ENCODE measurements at regions not wholly inside any gene's neighbourhood (a gene's known extent, or its start where the extent isn't known, plus 50 kb on each side); places are given as distances from the start of the nearest gene placed in this dataset.

DNA sequence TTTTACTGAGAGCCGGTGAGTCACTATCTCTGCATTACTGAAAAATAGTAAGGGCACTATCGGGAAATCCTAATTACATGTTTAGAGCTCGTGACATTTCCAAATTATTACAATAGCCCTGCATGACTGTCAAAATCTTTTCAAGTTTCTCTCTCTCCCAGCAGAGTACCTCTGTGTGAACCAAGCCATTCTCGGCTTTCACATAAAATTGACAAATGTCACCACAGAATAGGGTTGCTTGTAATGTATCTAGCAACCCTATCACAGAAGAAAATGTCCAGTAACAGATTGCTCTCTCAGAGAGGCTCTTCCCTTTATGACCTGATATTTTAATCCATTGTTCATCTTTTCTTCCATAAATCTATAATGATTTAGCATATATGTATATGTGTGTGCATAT, 144.8 kb upstream of the GNPDA2 start:
- no peaks in the 10 kb centered on the region for H3K27me3 ChIP-seq (ENCODE audit: control insufficient read depth, insufficient read depth, low read length)
- no peak overlapping the region for H3K4me2 ChIP-seq (ENCODE audit: extremely low read depth, insufficient read depth, low read length)
- no peaks in the 10 kb centered on the region for H3K36me3 ChIP-seq (ENCODE audit: control insufficient read depth, insufficient read depth, low read length)
- H2AFZ ChIP-seq (ENCODE audit: low read length) = no peak overlapping the region
- H3K9ac ChIP-seq (ENCODE audit: insufficient read depth, low read length) = no peak overlapping the region
- DNase-seq (ENCODE audit: low read depth in 2 of 2) = no peak
- no peaks in the 10 kb centered on the region for H4K20me1 ChIP-seq (ENCODE audit: control insufficient read depth, extremely low read depth, insufficient read depth, low read length)
- TF ChIP-seq, protein P1, sequence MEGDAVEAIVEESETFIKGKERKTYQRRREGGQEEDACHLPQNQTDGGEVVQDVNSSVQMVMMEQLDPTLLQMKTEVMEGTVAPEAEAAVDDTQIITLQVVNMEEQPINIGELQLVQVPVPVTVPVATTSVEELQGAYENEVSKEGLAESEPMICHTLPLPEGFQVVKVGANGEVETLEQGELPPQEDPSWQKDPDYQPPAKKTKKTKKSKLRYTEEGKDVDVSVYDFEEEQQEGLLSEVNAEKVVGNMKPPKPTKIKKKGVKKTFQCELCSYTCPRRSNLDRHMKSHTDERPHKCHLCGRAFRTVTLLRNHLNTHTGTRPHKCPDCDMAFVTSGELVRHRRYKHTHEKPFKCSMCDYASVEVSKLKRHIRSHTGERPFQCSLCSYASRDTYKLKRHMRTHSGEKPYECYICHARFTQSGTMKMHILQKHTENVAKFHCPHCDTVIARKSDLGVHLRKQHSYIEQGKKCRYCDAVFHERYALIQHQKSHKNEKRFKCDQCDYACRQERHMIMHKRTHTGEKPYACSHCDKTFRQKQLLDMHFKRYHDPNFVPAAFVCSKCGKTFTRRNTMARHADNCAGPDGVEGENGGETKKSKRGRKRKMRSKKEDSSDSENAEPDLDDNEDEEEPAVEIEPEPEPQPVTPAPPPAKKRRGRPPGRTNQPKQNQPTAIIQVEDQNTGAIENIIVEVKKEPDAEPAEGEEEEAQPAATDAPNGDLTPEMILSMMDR (conservative IDR thresholded peaks at IDR 0.05 in 1 of 2, IDR thresholded peaks at IDR 0.05 in 1 of 2; ENCODE audit: low read depth in 1 of 2, low read length in 2 of 2) = no peak
- no peak for TF ChIP-seq EZH2 (IDR thresholded peaks at IDR 0.05; ENCODE audit: low read length, missing control alignments)
- H3K4me3 ChIP-seq (replicated peaks in 1 of 4; ENCODE audit: control extremely low read depth in 1 of 4, insufficient read depth in 1 of 4, low read depth in 3 of 4, low read length in 4 of 4) = no peak overlapping the region
- no peaks in the 10 kb centered on the region for H3K9me3 ChIP-seq (ENCODE audit: control insufficient read depth, insufficient read depth, low read depth, low read length)
- H3K4me1 ChIP-seq (ENCODE audit: control insufficient read depth, extremely low read depth, insufficient read depth, low read length) = no peaks in the 10 kb centered on the region
- H3K79me2 ChIP-seq (ENCODE audit: control insufficient read depth, insufficient read depth, low read length) = no peaks in the 10 kb centered on the region
- no peak overlapping the region for H3K27ac ChIP-seq (ENCODE audit: insufficient read depth, low read length)

DNA sequence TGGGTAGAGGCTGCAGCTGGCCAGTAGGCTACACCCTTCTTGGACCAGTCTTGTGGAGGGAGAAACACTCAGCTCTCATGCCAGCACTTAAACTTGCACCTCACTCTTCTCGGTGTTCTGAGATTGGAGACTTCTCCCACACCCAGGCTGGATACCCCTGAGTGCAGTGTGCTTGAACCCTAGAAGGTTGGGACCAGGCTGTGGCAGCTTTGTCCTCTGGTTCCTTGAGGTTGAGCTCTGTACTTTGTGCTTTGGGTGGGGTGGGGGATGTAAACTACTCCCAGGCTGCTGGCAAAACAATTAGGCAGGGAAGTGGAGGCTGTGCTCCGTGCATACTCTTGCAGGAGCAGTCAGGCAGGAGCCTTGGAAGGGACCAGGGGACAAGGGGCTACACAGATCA, 143.6 kb upstream of the GNPDA2 start:
- no peak overlapping the region for H3K9ac ChIP-seq (ENCODE audit: insufficient read depth, low read length)
- H3K79me2 ChIP-seq (ENCODE audit: control insufficient read depth, insufficient read depth, low read length) = no peaks in the 10 kb centered on the region
- no peak overlapping the region for H3K27ac ChIP-seq (ENCODE audit: insufficient read depth, low read length)
- no peak for DNase-seq (ENCODE audit: low read depth in 2 of 2)
- H3K9me3 ChIP-seq (ENCODE audit: control insufficient read depth, insufficient read depth, low read depth, low read length) = no peaks in the 10 kb centered on the region
- no peaks in the 10 kb centered on the region for H4K20me1 ChIP-seq (ENCODE audit: control insufficient read depth, extremely low read depth, insufficient read depth, low read length)
- H3K4me2 ChIP-seq (ENCODE audit: extremely low read depth, insufficient read depth, low read length) = no peak overlapping the region
- no peaks in the 10 kb centered on the region for H3K4me1 ChIP-seq (ENCODE audit: control insufficient read depth, extremely low read depth, insufficient read depth, low read length)
- H3K4me3 ChIP-seq (replicated peaks in 1 of 4; ENCODE audit: control extremely low read depth in 1 of 4, insufficient read depth in 1 of 4, low read depth in 3 of 4, low read length in 4 of 4) = no peak overlapping the region
- no peak for TF ChIP-seq EZH2 (IDR thresholded peaks at IDR 0.05; ENCODE audit: low read length, missing control alignments)
- H3K27me3 ChIP-seq (ENCODE audit: control insufficient read depth, insufficient read depth, low read length) = no peaks in the 10 kb centered on the region
- no peak overlapping the region for H2AFZ ChIP-seq (ENCODE audit: low read length)
- H3K36me3 ChIP-seq (ENCODE audit: control insufficient read depth, insufficient read depth, low read length) = no peaks in the 10 kb centered on the region

DNA sequence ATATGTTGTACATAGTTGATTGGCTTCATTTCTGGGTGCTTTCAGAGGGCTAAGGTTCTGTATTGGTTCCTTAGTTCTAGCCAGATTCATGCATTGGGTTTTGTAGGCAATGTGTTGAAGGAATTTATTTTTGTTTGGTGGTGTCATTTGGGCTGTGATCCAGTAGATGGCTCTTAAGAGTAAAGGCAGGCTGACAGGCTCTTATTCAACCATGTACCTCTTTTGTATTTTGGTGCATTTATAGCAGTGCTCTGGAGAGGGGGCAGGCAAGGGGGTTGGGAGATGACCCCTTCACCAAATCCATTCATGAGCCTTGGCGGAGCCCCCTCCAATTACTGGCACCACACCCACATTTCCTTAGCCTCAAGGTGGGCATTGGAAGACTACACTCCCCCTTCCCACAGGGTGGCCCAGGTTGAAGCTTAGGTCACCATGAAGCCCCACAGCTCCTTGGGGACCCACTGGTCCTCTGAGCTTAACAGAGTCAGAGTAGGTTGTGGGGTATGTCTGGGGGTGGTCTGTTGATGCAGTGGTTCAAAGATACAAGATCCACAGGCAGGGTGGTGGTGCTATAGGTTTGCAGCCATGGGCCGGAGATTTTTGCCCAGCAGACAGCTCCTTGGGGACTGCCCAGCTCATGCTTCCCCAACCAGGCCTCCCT, 143.0 kb upstream of the GNPDA2 start:
- no peak overlapping the region for H3K27ac ChIP-seq (ENCODE audit: insufficient read depth, low read length)
- H3K79me2 ChIP-seq (ENCODE audit: control insufficient read depth, insufficient read depth, low read length) = no peaks in the 10 kb centered on the region
- H2AFZ ChIP-seq (ENCODE audit: low read length) = no peak overlapping the region
- no peaks in the 10 kb centered on the region for H4K20me1 ChIP-seq (ENCODE audit: control insufficient read depth, extremely low read depth, insufficient read depth, low read length)
- no peaks in the 10 kb centered on the region for H3K4me1 ChIP-seq (ENCODE audit: control insufficient read depth, extremely low read depth, insufficient read depth, low read length)
- no peak overlapping the region for H3K9ac ChIP-seq (ENCODE audit: insufficient read depth, low read length)
- no peaks in the 10 kb centered on the region for H3K27me3 ChIP-seq (ENCODE audit: control insufficient read depth, insufficient read depth, low read length)
- H3K4me3 ChIP-seq (replicated peaks in 1 of 4; ENCODE audit: control extremely low read depth in 1 of 4, insufficient read depth in 1 of 4, low read depth in 3 of 4, low read length in 4 of 4) = no peak overlapping the region
- H3K36me3 ChIP-seq (ENCODE audit: control insufficient read depth, insufficient read depth, low read length) = no peaks in the 10 kb centered on the region
- no peaks in the 10 kb centered on the region for H3K9me3 ChIP-seq (ENCODE audit: control insufficient read depth, insufficient read depth, low read depth, low read length)
- no peak for TF ChIP-seq EZH2 (IDR thresholded peaks at IDR 0.05; ENCODE audit: low read length, missing control alignments)
- TF ChIP-seq, protein P1 (conservative IDR thresholded peaks at IDR 0.05 in 1 of 2, IDR thresholded peaks at IDR 0.05 in 1 of 2; ENCODE audit: low read depth in 1 of 2, low read length in 2 of 2) = no peak
- DNase-seq (ENCODE audit: low read depth in 2 of 2) = no peak
- H3K4me2 ChIP-seq (ENCODE audit: extremely low read depth, insufficient read depth, low read length) = no peak overlapping the region

Measured in fibroblast of lung (primary cell).